LHCN-M2 (cell line): ENCODE measurements at regions not wholly inside any gene's neighbourhood (a gene's known extent, or its start where the extent isn't known, plus 50 kb on each side); places are given as distances from the start of the nearest gene placed in this dataset.
"Not testable (repeated sequence)": the region's sequence is repeated elsewhere in the genome, so short reads cannot be mapped to it uniquely, and the experiment has no call there.

Experiments used
- DNase-seq: peaks from one replicate; pipeline ENCODE4 v3.0.0-alpha.2; 2012; ENCODE audit warnings: low read depth

DNA sequence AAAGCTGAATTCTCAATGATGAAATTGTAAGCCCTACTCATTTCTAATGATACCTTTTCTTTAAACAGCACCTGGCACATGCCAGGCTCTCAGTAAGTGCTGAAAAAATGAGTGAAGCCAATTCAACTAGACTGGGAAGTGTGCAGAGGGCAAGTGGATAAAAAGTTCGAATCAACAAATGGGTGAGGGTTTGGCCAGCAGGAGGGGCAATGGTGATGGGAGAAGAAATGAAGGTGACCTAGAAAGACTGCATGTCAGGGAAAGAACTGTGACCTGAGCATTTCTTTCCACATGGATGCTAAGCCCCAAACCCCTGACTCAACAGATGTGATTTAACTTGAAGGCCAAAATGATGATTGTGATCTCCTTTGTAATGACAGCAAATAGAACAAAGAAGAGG, 54.6 kb downstream of the DKK1 start:
- no peak for DNase-seq

DNA sequence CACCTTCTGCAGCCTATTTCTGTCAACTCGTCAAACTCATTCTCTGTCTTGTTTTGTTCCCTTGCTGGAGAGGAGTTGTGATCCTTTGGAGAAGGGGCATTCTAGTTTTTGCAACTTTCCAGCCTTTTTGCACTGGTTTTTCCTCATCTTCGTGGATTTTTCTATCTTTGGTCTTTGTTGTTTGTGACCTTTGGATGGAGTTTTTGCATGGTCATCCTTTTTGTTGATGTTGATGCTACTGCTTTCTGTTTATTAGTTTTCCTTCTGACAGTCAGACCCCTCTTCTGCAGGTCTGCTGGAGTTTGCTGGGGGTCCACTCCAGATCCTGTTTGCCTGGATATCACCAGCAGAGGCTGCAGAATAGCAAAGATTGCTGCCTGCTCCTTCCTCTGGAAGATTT, 60.1 kb downstream of the DKK1 start:
- not testable (repeated sequence) for DNase-seq

DNA sequence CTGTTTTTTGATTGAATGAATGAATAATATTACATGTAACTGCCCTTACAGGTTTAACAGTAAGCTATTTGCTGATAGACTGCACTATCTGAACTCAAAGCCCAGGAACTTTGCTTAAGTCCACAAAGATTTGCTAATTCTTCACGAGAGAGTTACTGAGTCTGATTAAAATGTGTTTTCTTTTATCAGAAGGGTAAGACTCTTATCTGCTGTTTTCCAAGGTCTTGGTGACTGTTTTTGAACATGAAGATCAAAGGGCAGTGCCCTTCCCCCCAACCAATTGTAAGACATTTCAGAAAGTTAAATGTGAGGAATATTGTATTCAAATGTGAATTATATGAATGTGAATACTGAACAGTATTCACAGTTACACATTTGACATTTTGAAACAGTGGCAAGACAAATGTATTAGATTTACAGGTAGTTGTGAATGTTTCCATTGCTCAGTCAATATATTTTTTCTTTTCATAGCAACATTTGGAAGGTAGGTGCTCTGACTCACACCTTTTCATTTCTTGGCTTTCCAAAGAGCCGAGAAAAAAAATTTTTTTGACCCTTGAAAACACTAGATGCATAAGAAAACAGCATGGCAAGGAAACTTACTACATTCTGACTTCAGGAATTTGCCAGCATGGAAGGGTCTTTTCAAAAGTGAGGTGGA, 62.7 kb downstream of the DKK1 start:
- no peak for DNase-seq

- no peak for DNase-seq
Observed at GRCh38 chr10:52378124-52378523, 64.0 kb downstream of the DKK1 start.

DNA sequence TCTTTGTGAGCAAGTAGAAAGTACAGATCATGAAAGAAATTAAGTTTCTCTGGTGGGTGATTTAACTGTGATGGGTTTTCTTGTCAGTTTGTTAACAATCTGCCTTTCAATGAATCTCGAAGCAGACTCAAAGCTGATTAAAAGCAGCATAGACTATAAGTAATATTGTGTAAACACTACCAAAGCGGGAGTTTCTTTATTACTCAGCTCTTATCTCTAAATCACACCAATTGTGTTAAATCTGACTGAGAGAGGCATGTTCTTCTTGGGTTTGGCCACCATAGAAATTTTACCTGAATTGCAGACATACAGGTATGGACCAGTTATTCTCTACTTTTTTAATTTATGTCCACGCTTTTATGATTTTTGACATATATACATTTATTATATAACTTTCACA, 65.2 kb downstream of the DKK1 start:
- no peak for DNase-seq

DNA sequence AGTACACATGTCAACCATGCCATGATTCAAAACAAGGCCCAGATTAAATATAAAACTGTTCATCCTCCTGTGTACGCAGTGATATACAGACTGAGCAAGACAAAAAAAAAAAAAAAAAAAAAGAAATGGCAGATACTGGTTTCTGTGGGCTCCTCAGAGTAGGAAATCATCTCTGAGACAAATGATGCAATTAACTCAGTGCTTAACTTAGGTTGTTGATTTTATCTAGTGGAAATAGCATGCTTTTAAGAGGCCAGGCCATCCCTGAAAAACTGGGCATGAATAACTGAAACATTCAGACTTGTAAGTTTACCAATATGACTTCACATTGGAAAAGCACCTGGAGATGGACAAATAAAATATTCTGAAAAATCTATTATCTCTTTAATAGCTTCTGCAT, 69.0 kb downstream of the DKK1 start:
- no peak for DNase-seq

- DNase-seq = peak; percentile 8
Observed at GRCh38 chr10:52387744-52388143, 73.7 kb downstream of the DKK1 start.

GRCh38 chr10:52390388-52390787, 76.3 kb downstream of the DKK1 start:
- no peak for DNase-seq

DNA sequence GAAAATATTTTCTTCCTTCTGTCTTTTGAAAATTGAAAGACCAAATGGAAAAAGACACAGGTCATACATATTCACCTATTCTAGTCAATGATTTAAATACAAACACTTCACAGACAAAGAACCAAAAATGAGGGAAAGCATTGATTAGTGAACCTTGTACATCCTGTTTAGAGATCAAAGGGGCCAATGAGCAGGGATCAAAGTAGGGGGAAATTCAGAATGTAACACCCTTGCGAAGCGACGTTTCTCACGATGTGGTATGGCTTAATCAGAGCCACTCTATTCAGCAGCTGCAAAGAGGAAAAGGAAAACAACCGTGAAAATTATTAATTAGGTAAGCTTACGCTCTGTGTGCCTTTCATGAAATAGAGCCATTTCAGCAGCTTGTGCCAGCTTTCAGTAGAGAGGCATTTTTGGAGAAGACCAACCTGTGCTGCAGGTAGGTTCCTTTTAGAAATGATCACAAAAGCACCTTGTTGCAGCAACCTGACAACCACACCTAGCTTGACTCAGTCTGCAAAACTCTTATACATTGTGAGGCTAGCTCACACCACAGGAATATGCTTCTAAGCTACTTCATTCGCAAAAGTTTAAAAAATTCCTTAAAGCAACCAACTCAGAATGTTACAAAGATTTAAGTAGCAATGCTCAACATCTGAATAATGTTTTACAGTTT, 78.0 kb downstream of the DKK1 start:
- DNase-seq = no peak

DNA sequence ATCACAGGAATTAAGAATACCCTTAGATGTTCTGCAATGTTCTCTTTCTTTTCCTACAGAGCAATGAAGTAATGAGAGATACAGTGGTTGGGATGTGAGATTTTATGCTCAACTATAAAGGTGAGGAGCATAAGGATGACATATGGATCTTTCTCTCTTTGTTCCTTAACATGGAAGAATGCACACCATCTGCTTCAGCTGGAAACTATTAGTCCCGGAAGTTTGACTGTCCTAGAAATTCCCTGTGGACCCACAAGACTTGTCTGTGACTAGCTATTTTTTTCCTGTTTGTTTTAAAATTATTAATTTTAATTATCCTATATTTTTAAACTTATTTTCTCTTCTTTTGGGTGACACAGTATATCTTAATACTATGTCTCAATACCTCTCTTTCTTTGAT, 80.2 kb downstream of the DKK1 start:
- DNase-seq = no peak

- DNase-seq = peak; percentile 26
Observed at GRCh38 chr10:52400562-52400961, 86.5 kb downstream of the DKK1 start.

DNA sequence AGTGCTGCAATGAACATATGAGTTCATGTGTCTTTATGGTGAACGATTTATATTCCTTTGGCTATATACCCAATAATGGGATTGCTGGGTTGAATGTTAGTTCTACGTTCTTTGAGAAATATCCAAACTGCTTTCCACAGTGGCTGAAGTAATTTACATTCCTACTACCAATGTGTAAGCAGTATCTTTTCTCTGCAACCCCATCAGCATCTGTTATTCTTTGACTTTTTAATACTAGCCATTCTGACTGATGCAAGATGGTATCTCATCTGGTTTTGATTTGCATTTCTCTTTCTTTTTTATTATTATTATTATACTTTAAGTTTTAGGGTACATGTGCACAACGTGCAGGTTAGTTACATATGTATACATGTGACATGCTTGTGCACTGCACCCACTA, 89.7 kb downstream of the DKK1 start:
- DNase-seq = not testable (repeated sequence)

GRCh38 chr10:52409195-52409594, 95.1 kb downstream of the DKK1 start:
- no peak for DNase-seq

DNA sequence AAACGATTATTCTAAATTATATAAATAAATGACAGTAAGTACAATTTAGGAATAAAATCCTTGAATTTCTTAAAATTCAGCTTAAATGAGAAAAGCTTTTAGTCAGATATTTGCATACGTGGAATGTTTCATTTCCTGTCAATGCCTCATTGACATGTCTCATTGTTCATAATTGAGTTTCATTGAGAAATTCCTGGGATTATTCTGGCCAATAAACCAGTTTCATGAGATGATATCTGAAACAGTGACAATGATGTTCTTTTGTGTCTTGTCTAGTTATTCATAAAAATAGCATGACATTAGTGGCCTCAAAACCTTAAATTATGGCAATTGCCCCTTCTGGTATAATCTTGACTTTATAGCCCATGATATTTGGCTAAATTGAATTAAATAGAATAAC, 95.8 kb downstream of the DKK1 start:
- DNase-seq = no peak

- no peak for DNase-seq
Observed at GRCh38 chr10:52410916-52411315, 96.8 kb downstream of the DKK1 start.

- DNase-seq = no peak
Observed at GRCh38 chr10:52419281-52419680, 105.2 kb downstream of the DKK1 start.

DNA sequence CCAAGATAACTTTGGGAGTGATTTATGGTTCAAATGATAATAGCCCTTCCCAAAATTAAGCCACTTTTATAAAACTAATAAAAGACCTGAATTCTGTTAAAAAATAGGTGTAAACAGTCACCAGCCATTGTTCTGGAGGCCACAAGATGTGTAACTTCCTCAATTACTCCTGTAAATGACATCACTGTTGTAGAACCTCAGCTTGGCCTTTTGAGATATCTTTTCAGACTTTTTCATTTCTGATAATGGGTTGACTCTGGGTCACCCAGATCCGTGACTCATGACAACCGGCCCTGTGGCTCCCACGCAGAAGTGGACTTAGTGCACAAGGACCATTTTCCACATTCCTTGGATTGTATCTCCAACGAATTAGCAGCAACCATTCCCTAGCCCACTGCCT, 106.6 kb downstream of the DKK1 start:
- DNase-seq = no peak

DNA sequence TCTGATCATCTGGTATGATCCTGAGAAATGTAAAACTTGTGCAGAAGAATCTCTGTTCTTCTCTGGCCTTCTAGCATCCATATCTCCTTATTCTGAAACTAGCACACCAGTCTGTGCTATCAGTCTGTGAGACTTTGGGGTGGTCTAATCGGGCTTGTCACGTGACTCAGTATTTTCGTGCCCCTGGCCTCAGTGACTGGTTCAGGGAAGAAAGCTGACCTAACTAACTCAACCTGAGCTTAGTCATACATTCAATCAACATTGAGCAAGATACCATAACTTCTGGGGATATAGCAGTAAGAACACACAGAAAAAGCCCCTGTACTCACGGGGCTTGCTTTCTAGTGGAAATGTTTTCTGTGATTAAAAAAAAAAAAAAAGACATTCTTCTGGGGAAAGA, 109.3 kb downstream of the DKK1 start:
- DNase-seq = no peak

GRCh38 chr10:52424341-52424740, 110.3 kb downstream of the DKK1 start:
- no peak for DNase-seq

DNA sequence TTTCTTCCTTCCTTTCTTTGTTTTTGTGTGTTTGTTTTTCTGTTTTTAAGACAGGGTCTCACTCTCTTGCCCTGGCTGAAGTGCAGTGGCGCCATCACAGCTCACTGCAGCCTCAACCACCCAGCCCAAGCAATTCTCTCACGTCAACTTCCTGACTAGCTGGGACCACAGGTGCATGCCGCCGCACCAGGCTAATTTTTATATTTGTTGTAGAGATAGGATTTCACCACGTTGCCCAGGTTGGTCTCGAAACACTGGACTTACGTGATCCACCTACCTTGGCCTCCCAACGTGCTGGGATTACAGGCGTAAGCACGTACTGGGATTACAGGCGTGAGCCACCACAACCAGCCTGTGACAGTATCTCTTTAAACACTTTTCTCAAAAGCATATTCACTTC, 120.7 kb downstream of the DKK1 start:
- no peak for DNase-seq

DNA sequence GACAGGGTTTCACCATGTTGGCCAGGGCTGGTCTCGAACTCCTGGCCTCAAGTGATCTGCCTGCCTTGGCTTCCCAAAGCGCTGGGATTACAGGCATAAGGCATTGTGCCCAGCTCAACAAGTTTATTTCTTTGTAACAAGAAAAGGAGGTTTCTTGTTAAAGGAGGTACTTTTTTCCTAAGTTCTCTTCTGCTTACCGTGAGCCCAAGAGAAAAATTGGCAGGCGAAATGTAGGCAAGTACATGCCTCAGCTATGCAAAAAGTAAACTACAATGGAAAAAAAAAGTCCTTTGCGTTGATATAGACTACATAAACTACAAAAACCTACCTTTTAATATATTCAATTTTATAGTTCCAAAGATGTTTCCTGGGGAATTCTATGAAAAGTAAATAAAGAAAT, 122.6 kb downstream of the DKK1 start:
- no peak for DNase-seq

DNA sequence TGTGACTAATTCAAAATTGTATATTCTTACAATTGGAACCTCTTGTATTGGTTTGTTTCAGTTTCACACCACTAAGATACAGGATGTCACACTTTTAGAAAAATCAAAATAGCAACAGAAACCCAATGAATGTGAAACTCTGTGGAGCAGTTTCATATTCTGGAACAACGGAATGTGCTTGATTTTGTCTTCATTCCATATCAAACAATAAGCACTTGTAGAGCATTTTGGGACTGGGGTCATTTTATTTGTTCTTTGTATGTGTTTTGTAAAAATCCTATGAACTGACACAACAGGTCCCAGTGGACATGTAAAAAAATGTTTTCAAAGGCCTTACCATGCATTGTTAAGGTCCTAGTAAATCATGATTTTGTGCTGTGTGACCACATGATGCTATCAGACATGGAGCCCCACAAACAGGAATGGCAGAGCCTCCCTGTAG, 123.1 kb downstream of the DKK1 start:
- no peak for DNase-seq

DNA sequence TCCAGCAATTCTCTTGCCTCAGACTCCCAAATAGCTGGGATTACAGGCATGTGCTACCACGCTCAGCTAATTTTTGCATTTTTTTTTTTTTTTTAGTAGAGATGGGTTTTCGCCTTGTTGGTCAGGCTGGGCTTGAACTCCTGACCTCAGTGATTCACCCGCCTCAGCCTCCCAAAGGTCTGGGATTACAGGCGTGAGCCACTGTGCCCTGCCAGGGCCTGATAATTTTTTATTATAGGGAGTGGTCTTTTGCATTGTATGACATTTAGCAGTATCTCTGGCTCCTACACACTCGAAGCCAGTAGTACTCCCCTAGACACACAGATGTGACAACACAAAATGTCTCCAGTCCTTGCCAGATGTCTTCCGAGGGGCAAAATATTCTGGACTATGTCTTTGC, 124.0 kb downstream of the DKK1 start:
- peak; percentile 26 for DNase-seq
